Fibroblast of the aortic adventitia (primary cell): ENCODE measurements at regions not wholly inside any gene's neighbourhood (a gene's known extent, or its start where the extent isn't known, plus 50 kb on each side); places are given as distances from the start of the nearest gene placed in this dataset.

Experiments used
- DNase-seq: peaks from one replicate; pipeline ENCODE4 v3.0.0-alpha.2; 2010; ENCODE audit warnings: low read depth
- H3K4me3 ChIP-seq: 2 replicates; pipeline ENCODE4 v1.5.1; 2011; ENCODE audit warnings: low read depth, mild to moderate bottlenecking, control low read depth, low read length, moderate library complexity
- TF ChIP-seq, protein P1 (sequence below): IDR thresholded peaks from 2 replicates; pipeline ENCODE4 v1.5.1; 2011; ENCODE audit warnings: mild to moderate bottlenecking, low read length, control low read depth, inconsistent platforms; ENCODE audit not compliant: insufficient read depth

GRCh38 chr2:237250599-237250998, 163.4 kb downstream of the COL6A3 start:
- no peak overlapping the region for H3K4me3 ChIP-seq
- TF ChIP-seq, protein P1, sequence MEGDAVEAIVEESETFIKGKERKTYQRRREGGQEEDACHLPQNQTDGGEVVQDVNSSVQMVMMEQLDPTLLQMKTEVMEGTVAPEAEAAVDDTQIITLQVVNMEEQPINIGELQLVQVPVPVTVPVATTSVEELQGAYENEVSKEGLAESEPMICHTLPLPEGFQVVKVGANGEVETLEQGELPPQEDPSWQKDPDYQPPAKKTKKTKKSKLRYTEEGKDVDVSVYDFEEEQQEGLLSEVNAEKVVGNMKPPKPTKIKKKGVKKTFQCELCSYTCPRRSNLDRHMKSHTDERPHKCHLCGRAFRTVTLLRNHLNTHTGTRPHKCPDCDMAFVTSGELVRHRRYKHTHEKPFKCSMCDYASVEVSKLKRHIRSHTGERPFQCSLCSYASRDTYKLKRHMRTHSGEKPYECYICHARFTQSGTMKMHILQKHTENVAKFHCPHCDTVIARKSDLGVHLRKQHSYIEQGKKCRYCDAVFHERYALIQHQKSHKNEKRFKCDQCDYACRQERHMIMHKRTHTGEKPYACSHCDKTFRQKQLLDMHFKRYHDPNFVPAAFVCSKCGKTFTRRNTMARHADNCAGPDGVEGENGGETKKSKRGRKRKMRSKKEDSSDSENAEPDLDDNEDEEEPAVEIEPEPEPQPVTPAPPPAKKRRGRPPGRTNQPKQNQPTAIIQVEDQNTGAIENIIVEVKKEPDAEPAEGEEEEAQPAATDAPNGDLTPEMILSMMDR: no peak
- DNase-seq: no peak

DNA sequence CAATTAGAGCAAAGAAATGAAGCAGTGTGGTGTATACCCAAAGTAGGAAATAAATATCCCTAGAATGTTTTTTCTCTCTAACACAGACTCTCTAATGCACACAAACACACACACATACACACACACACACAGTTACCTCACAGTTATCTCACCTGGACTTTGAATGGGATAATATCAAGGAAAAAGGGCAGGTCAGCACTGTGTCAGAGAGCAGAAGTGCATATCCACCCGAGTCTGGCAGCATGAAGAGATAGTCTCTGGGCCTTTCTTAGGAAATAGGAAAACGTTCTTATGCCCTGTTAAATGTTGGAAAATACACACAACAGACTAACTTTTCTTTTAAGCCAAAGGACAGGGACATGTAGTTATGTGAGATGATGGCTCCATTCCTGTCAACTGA, 162.0 kb downstream of the COL6A3 start:
- H3K4me3 ChIP-seq: no peak overlapping the region
- TF ChIP-seq, protein P1: no peak
- DNase-seq: no peak

DNA sequence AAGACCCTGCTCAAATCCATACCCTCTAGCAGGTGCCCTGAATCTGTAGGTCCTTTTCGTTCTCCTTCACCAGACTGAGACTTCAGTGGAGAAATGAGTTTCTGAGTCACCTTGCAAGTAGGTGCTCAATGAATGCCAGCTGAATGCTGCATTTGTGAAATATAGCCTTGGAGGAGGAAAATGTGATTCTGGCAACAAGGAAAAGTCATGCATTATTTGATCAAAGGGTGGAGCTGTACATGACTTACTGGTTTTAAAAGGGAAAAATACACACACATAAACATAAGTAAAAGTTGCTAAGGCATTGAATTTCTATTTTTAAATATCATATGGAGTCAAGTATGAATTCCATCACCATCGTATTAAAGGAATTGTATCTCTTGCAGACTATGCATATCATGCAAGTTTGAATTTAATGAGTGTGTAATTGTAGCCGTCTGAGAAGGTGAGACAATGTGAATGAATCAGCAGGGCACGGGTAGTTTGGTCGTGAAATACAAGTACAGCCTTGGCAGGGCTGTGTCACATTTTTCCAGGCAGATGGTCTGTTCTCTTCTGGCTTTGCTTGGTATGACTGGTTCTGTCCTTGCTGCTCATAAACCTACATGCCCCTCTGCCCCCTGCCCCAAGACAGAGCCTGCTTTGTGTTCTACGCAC, 160.8 kb downstream of the COL6A3 start:
- TF ChIP-seq, protein P1: no peak
- DNase-seq: peak; percentile 68
- H3K4me3 ChIP-seq: no peak overlapping the region

GRCh38 chr2:237254369-237254861, 159.5 kb downstream of the COL6A3 start:
- DNase-seq: peak; percentile 91
- no peak overlapping the region for H3K4me3 ChIP-seq
- TF ChIP-seq, protein P1: no peak

DNA sequence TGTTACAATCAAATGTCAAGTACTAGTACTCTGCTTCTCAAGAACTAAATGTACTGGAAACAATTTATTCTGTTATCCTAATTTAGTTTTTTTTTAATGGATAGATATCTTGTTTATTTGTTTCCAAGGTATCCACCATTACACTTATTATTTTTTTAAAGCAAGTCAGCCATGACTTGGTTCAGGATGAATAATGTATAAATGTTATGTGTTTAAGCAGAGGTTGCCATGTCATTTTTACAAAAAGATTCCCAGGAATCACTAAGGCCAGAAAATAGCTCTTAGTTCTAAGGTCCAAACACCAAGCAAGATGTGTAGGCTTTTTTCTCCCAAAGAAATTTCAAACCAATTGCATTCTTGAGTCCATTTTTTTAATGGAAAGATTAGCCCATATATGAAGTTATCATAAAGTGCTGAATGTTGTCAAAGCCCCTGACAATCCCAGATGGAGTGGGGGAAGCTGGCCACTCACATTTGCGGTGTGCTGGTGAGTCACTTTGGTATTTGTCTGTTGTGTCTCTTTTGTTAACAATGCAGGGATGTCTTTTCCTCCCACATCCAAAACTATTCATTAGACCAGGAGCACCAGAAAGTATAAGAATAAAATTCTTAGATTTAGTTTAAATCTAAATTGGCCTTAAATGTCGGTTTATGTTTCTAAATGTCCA, 158.9 kb downstream of the COL6A3 start:
- DNase-seq: peak; percentile 88
- no peak overlapping the region for H3K4me3 ChIP-seq
- TF ChIP-seq, protein P1: no peak

DNA sequence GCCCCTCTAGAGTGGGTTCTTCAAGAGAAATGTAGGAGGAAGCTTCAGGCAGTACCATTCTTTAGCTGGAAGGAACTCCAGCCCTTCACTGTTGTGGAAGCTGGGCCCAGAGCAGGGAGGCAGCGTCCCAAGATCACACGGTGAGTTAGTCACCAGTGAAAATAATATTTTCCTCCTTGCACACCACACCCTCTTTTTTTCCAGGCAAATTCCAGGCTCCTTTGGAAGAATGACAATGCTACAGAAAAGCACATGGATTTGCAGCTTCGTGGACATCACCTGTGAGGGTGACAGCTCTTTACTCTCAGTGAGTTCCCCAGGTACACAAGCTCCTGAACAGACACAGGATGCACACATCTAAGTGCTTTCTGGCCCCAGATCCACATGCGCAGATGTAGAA, 157.1 kb downstream of the COL6A3 start:
- peak; percentile 93 for DNase-seq
- TF ChIP-seq, protein P1: no peak
- H3K4me3 ChIP-seq: no peak overlapping the region
